ENCODE measurements at regions not wholly inside any gene's neighbourhood (a gene's known extent, or its start where the extent isn't known, plus 50 kb on each side); places are given as distances from the start of the nearest gene placed in this dataset.

DNA sequence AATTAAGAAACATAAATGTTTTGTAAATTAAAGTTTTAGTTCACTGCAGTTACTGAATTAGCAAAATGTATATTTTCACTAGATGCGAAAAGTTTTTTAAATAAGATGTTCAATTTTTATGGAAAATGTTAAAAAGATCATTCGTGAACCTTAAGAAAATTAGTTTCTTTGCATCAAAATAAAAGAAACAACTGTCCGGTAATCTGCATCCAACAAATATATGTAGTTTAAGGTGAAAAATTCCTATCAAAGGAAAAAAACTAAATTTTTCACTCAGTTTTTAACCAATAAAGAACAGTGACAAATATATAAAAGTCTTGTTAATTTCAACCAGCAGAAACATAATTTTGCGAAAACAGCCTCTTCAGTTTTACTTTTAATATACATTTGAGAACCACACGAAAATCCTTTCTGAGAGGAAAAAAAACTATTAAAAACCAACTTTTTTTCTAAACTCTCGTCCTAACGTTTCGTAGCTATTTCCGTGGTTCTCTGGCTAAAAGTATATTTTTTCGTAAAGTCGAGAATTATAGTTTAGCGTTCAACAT lies 64.5 kb downstream of the KCNRG start (continued):
- TF ChIP-seq ZNF843 (tag by site-specific recombination; IDR thresholded peaks at IDR 0.05) = no peak

DNA sequence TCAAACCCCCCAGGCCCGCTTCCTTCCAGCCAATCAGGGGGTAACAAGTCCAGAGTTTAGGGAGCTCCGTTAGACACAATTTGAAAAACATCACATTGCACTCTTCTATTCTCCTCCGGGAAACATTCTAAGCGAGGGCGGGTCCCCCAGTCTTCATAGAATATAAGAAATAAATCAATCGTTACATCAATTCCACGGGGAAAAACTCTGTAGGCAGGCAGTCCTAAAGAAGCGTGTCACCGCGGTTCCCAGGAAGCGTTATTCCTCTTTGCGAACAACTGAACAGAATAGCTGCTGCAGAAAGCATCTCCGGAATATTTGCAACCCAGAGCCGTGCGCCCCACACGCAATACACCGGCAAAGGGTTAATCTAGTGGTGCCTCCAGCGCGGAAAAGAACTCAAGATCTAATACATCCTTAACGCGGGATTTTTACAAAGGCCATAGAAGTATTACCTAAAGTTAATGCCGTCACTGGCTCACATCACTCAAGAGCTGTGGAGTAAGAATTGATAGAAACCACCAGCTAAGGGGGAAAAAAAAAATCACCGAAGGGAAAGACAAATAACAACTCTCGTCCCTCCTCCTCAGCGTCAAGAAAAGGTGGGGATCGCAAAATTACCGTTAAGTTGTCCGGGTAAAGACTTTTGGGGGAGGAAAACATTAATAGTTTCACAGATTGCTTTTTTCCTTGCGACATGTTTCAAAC lies 65.1 kb downstream of the KCNRG start:
- Histone ChIP-seq H3K27ac (ENCODE audit: extremely low read depth, low read depth, low read length) (peak overlapping the region; percentile 100), H3K9me3 (ENCODE audit: control insufficient read depth, insufficient read depth, low read depth, low read length) (no peaks in the 10 kb centered on the region), H3K36me3 (ENCODE audit: control insufficient read depth in 2 of 2, insufficient read depth in 1 of 2, low read length in 2 of 2) (no peaks in the 10 kb centered on the region), H3K4me1 (ENCODE audit: control insufficient read depth, insufficient read depth, low read length) (peaks cover 9% of the 10 kb centered on the region), H3K4me3 (ENCODE audit: low read depth, low read length) (peak overlapping the region; percentile 99)
- ChIA-PET CTCF (interaction anchor here (0.7 kb wide), 1 partner anchor 9 kb away, joined by 5 read pairs; no protein-coding TSS in a partner anchor), POLR2A (interaction anchor here (1.5 to 5.3 kb wide), 4 partner anchors 12 to 83 kb away, joined by 3 to 50 read pairs (median 16); partner anchors contain the start of gene TRIM13)
- TF ChIP-seq, protein P1, sequence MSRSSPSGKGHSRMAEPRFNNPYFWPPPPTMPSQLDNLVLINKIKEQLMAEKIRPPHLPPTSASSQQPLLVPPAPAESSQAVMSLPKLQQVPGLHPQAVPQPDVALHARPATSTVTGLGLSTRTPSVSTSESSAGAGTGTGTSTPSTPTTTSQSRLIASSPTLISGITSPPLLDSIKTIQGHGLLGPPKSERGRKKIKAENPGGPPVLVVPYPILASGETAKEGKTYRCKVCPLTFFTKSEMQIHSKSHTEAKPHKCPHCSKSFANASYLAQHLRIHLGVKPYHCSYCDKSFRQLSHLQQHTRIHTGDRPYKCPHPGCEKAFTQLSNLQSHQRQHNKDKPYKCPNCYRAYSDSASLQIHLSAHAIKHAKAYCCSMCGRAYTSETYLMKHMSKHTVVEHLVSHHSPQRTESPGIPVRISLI (tag by site-specific recombination; IDR thresholded peaks at IDR 0.05) = peak; percentile 60
- peak; percentile 82; the same call in 1 of the 2 replicates for TF ChIP-seq MZF1 (tag by site-specific recombination; IDR thresholded peaks at IDR 0.05; ENCODE audit: borderline replicate concordance)
- TF ChIP-seq ZNF341 (tag by site-specific recombination; IDR thresholded peaks at IDR 0.05; ENCODE audit: low read depth) = peak; percentile 9; the same call in 1 of the 2 replicates
- no peak for TF ChIP-seq ZNF175 (tag by site-specific recombination; IDR thresholded peaks at IDR 0.05)
- TF ChIP-seq ZNF629 (tag by site-specific recombination; IDR thresholded peaks at IDR 0.05) = peak; percentile 70
- TF ChIP-seq SP3 (tag by site-specific recombination; IDR thresholded peaks at IDR 0.05) = no peak
- TF ChIP-seq, protein P2, sequence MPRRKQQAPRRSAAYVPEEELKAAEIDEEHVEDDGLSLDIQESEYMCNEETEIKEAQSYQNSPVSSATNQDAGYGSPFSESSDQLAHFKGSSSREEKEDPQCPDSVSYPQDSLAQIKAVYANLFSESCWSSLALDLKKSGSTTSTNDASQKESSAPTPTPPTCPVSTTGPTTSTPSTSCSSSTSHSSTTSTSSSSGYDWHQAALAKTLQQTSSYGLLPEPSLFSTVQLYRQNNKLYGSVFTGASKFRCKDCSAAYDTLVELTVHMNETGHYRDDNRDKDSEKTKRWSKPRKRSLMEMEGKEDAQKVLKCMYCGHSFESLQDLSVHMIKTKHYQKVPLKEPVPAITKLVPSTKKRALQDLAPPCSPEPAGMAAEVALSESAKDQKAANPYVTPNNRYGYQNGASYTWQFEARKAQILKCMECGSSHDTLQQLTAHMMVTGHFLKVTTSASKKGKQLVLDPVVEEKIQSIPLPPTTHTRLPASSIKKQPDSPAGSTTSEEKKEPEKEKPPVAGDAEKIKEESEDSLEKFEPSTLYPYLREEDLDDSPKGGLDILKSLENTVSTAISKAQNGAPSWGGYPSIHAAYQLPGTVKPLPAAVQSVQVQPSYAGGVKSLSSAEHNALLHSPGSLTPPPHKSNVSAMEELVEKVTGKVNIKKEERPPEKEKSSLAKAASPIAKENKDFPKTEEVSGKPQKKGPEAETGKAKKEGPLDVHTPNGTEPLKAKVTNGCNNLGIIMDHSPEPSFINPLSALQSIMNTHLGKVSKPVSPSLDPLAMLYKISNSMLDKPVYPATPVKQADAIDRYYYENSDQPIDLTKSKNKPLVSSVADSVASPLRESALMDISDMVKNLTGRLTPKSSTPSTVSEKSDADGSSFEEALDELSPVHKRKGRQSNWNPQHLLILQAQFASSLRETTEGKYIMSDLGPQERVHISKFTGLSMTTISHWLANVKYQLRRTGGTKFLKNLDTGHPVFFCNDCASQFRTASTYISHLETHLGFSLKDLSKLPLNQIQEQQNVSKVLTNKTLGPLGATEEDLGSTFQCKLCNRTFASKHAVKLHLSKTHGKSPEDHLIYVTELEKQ (tag by site-specific recombination; IDR thresholded peaks at IDR 0.05; ENCODE audit: borderline replicate concordance) = no peak
- TF ChIP-seq, protein P3, sequence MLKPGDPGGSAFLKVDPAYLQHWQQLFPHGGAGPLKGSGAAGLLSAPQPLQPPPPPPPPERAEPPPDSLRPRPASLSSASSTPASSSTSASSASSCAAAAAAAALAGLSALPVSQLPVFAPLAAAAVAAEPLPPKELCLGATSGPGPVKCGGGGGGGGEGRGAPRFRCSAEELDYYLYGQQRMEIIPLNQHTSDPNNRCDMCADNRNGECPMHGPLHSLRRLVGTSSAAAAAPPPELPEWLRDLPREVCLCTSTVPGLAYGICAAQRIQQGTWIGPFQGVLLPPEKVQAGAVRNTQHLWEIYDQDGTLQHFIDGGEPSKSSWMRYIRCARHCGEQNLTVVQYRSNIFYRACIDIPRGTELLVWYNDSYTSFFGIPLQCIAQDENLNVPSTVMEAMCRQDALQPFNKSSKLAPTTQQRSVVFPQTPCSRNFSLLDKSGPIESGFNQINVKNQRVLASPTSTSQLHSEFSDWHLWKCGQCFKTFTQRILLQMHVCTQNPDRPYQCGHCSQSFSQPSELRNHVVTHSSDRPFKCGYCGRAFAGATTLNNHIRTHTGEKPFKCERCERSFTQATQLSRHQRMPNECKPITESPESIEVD (tag by site-specific recombination; IDR thresholded peaks at IDR 0.05) = peak; percentile 41
- TF ChIP-seq ZNF416 (tag by site-specific recombination; IDR thresholded peaks at IDR 0.05) = no peak
- TF ChIP-seq ZNF394 (tag by site-specific recombination; IDR thresholded peaks at IDR 0.05; ENCODE audit: borderline replicate concordance) = peak; percentile 22; the same call in 1 of the 2 replicates
- TF ChIP-seq, protein P4, sequence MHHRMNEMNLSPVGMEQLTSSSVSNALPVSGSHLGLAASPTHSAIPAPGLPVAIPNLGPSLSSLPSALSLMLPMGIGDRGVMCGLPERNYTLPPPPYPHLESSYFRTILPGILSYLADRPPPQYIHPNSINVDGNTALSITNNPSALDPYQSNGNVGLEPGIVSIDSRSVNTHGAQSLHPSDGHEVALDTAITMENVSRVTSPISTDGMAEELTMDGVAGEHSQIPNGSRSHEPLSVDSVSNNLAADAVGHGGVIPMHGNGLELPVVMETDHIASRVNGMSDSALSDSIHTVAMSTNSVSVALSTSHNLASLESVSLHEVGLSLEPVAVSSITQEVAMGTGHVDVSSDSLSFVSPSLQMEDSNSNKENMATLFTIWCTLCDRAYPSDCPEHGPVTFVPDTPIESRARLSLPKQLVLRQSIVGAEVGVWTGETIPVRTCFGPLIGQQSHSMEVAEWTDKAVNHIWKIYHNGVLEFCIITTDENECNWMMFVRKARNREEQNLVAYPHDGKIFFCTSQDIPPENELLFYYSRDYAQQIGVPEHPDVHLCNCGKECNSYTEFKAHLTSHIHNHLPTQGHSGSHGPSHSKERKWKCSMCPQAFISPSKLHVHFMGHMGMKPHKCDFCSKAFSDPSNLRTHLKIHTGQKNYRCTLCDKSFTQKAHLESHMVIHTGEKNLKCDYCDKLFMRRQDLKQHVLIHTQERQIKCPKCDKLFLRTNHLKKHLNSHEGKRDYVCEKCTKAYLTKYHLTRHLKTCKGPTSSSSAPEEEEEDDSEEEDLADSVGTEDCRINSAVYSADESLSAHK (tag by site-specific recombination; IDR thresholded peaks at IDR 0.05) = peak; percentile 69; the same call in 1 of the 2 replicates
- TF ChIP-seq, protein P5, sequence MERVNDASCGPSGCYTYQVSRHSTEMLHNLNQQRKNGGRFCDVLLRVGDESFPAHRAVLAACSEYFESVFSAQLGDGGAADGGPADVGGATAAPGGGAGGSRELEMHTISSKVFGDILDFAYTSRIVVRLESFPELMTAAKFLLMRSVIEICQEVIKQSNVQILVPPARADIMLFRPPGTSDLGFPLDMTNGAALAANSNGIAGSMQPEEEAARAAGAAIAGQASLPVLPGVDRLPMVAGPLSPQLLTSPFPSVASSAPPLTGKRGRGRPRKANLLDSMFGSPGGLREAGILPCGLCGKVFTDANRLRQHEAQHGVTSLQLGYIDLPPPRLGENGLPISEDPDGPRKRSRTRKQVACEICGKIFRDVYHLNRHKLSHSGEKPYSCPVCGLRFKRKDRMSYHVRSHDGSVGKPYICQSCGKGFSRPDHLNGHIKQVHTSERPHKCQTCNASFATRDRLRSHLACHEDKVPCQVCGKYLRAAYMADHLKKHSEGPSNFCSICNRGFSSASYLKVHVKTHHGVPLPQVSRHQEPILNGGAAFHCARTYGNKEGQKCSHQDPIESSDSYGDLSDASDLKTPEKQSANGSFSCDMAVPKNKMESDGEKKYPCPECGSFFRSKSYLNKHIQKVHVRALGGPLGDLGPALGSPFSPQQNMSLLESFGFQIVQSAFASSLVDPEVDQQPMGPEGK (tag by site-specific recombination; IDR thresholded peaks at IDR 0.05) = no peak
- TF ChIP-seq KLF7 (tag by site-specific recombination; IDR thresholded peaks at IDR 0.05; ENCODE audit: borderline replicate concordance) = no peak
- peak; percentile 61; the same call in 1 of the 2 replicates for TF ChIP-seq PRDM1 (tag by site-specific recombination; IDR thresholded peaks at IDR 0.05)
- TF ChIP-seq ZNF548 (tag by site-specific recombination; IDR thresholded peaks at IDR 0.05) = no peak
- no peak for TF ChIP-seq ZFP41 (tag by site-specific recombination; IDR thresholded peaks at IDR 0.05; ENCODE audit: borderline replicate concordance)
- no peak for TF ChIP-seq ZNF501 (tag by site-specific recombination; IDR thresholded peaks at IDR 0.05)
- no peak for TF ChIP-seq SETDB1 (IDR thresholded peaks at IDR 0.05; ENCODE audit: insufficient read length, low read length)
- TF ChIP-seq ZNF366 (tag by site-specific recombination; conservative IDR thresholded peaks at IDR 0.05) = 0 out of 2 replicates have a peak, but pooled peaks have one; percentile 38
- TF ChIP-seq, protein P6, sequence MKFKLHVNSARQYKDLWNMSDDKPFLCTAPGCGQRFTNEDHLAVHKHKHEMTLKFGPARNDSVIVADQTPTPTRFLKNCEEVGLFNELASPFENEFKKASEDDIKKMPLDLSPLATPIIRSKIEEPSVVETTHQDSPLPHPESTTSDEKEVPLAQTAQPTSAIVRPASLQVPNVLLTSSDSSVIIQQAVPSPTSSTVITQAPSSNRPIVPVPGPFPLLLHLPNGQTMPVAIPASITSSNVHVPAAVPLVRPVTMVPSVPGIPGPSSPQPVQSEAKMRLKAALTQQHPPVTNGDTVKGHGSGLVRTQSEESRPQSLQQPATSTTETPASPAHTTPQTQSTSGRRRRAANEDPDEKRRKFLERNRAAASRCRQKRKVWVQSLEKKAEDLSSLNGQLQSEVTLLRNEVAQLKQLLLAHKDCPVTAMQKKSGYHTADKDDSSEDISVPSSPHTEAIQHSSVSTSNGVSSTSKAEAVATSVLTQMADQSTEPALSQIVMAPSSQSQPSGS (tag by site-specific recombination; IDR thresholded peaks at IDR 0.05; ENCODE audit: low read depth) = peak; percentile 55; the same call in 1 of the 2 replicates
- TF ChIP-seq IKZF3 (tag by site-specific recombination; IDR thresholded peaks at IDR 0.05) = 0 out of 2 replicates have a peak, but pooled peaks have one; percentile 20

All from HEK293 (cell line).